K562 (cell line): ENCODE measurements at regions not wholly inside any gene's neighbourhood (a gene's known extent, or its start where the extent isn't known, plus 50 kb on each side); places are given as distances from the start of the nearest gene placed in this dataset.

Source experiments
- CBFA2T2 ChIP-seq: fragments of 450-650 bp; conservative IDR thresholded peaks from 2 replicates; pipeline ENCODE4 v1.6.1; 2017; ENCODE audit warnings: mild to moderate bottlenecking
- CTBP1 ChIP-seq: fragments of 450-650 bp; IDR thresholded peaks from 2 replicates; pipeline ENCODE4 v1.6.1; 2016; ENCODE audit warnings: borderline replicate concordance
- EHMT2 ChIP-seq: fragments of 450-650 bp; IDR thresholded peaks from 2 replicates; pipeline ENCODE4 v1.6.1; 2018; ENCODE audit warnings: antibody characterized with exemption
- GABPA ChIP-seq: fragments of 200-800 bp; sonication (Bioruptor generic); conservative IDR thresholded peaks from 2 replicates; pipeline ENCODE4 v1.6.1; 2016; ENCODE audit warnings: low read depth, missing genetic modification characterization, missing compliant biosample characterization
- HMGN3 ChIP-seq: IDR thresholded peaks from 2 replicates; pipeline ENCODE4 v1.6.1; 2011; ENCODE audit warnings: borderline replicate concordance, low read depth, mild to moderate bottlenecking, mixed read lengths, low read length; ENCODE audit not compliant: insufficient read length; ENCODE audit errors: extremely low read depth
- IRF2 ChIP-seq: sonication (generic); formaldehyde crosslinking; IDR thresholded peaks from 2 replicates; pipeline ENCODE4 v1.8.1; 2022; ENCODE audit warnings: mild to moderate bottlenecking, missing genetic modification reagents
- JUN ChIP-seq, 2 experiments: sonication (generic) in 1 of 2; formaldehyde crosslinking in 1 of 2; IDR thresholded peaks; 2 replicates each; pipeline versions ENCODE4 v1.6.1 to v1.8.0; 2012 to 2022; ENCODE audit warnings: borderline replicate concordance in 2 of 2, mild to moderate bottlenecking in 2 of 2, improper control_type of control experiment in 1 of 2, low read depth in 1 of 2, low read length in 1 of 2, missing genetic modification reagents in 1 of 2
- KDM5B ChIP-seq: fragments of 200-600 bp; sonication (generic); IDR thresholded peaks from 2 replicates; pipeline ENCODE4 v1.6.1; 2012; ENCODE audit warnings: low read depth, mild to moderate bottlenecking, moderate library complexity, low read length, control low read depth, inconsistent platforms; ENCODE audit not compliant: insufficient replicate concordance
- MCM5 ChIP-seq: fragments of 450-650 bp; IDR thresholded peaks from 2 replicates; pipeline ENCODE4 v1.6.1; 2016; ENCODE audit warnings: low read depth
- MTA2 ChIP-seq: fragments of 450-650 bp; IDR thresholded peaks from 2 replicates; pipeline ENCODE4 v1.6.1; 2016; ENCODE audit warnings: low read depth
- RCOR1 ChIP-seq, 2 experiments: IDR thresholded peaks; 2 replicates each; pipeline ENCODE4 v1.6.1; 2012; ENCODE audit warnings: low read depth in 2 of 2, low read length in 2 of 2, borderline replicate concordance in 1 of 2, improper control_type of control experiment in 1 of 2
- SMAD3 ChIP-seq: fragments of 450-650 bp; formaldehyde crosslinking; conservative IDR thresholded peaks from 2 replicates; pipeline ENCODE4 v1.4.0; 2020; ENCODE audit warnings: mild to moderate bottlenecking
- SMARCA4 ChIP-seq: fragments of 450-650 bp; IDR thresholded peaks from 2 replicates; pipeline ENCODE4 v1.6.1; 2016
- SRSF1 ChIP-seq: fragments of 200-400 bp; formaldehyde crosslinking; IDR thresholded peaks from 2 replicates; pipeline ENCODE4 v1.6.1; 2017; ENCODE audit warnings: mild to moderate bottlenecking, low read depth, low read length, moderate library complexity
- STAG1 ChIP-seq: sonication (generic); formaldehyde crosslinking; IDR thresholded peaks from 2 replicates; pipeline ENCODE4 v1.5.0; 2020; ENCODE audit warnings: missing genetic modification reagents, borderline replicate concordance
- TAL1 ChIP-seq: fragments of 450-650 bp; IDR thresholded peaks from 2 replicates; pipeline ENCODE4 v1.6.1; 2016; ENCODE audit warnings: mild to moderate bottlenecking
- TCF3 ChIP-seq: sonication (generic); formaldehyde crosslinking; IDR thresholded peaks from 2 replicates; pipeline ENCODE4 v1.4.0; 2020; ENCODE audit warnings: mild to moderate bottlenecking, missing genetic modification reagents
- ZBTB17 ChIP-seq: fragments of 450-650 bp; formaldehyde crosslinking; IDR thresholded peaks from 2 replicates; pipeline ENCODE4 v1.4.0; 2020; ENCODE audit warnings: mild to moderate bottlenecking
- ZNF282 ChIP-seq: sonication (generic); formaldehyde crosslinking; IDR thresholded peaks from 2 replicates; pipeline ENCODE4 v1.8.1; 2023; ENCODE audit warnings: missing genetic modification reagents
- ZNF57 ChIP-seq: fragments of 450-650 bp; formaldehyde crosslinking; IDR thresholded peaks from 2 replicates; pipeline ENCODE4 v1.4.0; 2020; ENCODE audit warnings: mild to moderate bottlenecking, moderate library complexity
- TF ChIP-seq, protein P1 (sequence below): fragments of 450-650 bp; formaldehyde crosslinking; IDR thresholded peaks from 2 replicates; pipeline ENCODE4 v1.4.0; 2020; ENCODE audit warnings: mild to moderate bottlenecking, moderate library complexity
- TF ChIP-seq, protein P2 (sequence below): fragments of 250-450 bp; sonication (Bioruptor Pico); IDR thresholded peaks from 2 replicates; pipeline ENCODE4 v1.4.0; 2020
- TF ChIP-seq, protein P3 (sequence below): fragments of 250-450 bp; sonication (Bioruptor Pico); IDR thresholded peaks from 2 replicates; pipeline ENCODE4 v1.5.0; 2020; ENCODE audit warnings: mild to moderate bottlenecking
- TF ChIP-seq, protein P4 (sequence below): fragments of 450-650 bp; IDR thresholded peaks from one replicate; pipeline ENCODE4 v1.6.1; 2018; ENCODE audit warnings: mild to moderate bottlenecking, moderate library complexity; ENCODE audit not compliant: partially characterized antibody
- TF ChIP-seq, protein P5 (sequence below): sonication (generic); formaldehyde crosslinking; IDR thresholded peaks from 2 replicates; pipeline ENCODE4 v1.8.0; 2022; ENCODE audit warnings: mild to moderate bottlenecking, missing genetic modification reagents

DNA sequence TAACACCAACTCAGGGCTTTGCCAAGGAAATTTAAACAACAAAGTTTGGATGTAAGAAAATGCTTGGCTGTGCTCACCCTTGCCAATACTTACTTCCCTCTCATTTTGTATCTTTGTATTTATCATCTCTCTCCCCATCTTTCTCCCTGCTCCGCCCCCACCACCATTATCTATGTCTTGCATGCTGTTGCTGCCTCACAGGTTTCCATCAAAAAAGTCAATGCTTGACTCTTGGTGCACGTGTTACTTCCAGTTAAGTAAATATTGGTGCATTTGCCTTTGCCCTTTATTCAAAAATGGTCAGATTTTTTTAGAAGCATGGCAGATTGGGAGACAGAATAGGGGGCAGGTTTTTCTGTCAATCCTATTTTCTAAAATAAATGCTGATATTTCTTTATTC, 626.0 kb downstream of the ACTR3B start (continued):
- TF ChIP-seq ZBTB17 (CRISPR knock-in tag) (no peak), MTA2 (peak; percentile 77), ZNF57 (CRISPR knock-in tag) (no peak), TCF3 (peak; percentile 86), HMGN3 (no peak), CBFA2T2 (peak; percentile 73), SMARCA4 (peak; percentile 64), CTBP1 (peak; percentile 92), MCM5 (no peak), JUN (IDR thresholded peaks at IDR 0.05; ENCODE audit: borderline replicate concordance, low read depth, low read length) (no peak), JUN (CRISPR knock-in tag; IDR thresholded peaks at IDR 0.05; ENCODE audit: borderline replicate concordance) (no peak), RCOR1 (IDR thresholded peaks at IDR 0.05; ENCODE audit: borderline replicate concordance in 1 of 2, low read depth in 2 of 2, low read length in 2 of 2) (peak in 1 of 2 experiments; percentile 95; a peak in 2 of 4 replicates), IRF2 (CRISPR knock-in tag) (no peak), STAG1 (no peak), SRSF1 (no peak), TAL1 (peak; percentile 87), SMAD3 (CRISPR knock-in tag) (no peak), ZNF282 (no peak), GABPA (tag) (no peak), EHMT2 (0 out of 2 replicates have a peak, but pooled peaks have one; percentile 19), KDM5B (no peak)
- TF ChIP-seq, protein P1, sequence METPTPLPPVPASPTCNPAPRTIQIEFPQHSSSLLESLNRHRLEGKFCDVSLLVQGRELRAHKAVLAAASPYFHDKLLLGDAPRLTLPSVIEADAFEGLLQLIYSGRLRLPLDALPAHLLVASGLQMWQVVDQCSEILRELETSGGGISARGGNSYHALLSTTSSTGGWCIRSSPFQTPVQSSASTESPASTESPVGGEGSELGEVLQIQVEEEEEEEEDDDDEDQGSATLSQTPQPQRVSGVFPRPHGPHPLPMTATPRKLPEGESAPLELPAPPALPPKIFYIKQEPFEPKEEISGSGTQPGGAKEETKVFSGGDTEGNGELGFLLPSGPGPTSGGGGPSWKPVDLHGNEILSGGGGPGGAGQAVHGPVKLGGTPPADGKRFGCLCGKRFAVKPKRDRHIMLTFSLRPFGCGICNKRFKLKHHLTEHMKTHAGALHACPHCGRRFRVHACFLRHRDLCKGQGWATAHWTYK (CRISPR knock-in tag), result no peak
- TF ChIP-seq, protein P2, sequence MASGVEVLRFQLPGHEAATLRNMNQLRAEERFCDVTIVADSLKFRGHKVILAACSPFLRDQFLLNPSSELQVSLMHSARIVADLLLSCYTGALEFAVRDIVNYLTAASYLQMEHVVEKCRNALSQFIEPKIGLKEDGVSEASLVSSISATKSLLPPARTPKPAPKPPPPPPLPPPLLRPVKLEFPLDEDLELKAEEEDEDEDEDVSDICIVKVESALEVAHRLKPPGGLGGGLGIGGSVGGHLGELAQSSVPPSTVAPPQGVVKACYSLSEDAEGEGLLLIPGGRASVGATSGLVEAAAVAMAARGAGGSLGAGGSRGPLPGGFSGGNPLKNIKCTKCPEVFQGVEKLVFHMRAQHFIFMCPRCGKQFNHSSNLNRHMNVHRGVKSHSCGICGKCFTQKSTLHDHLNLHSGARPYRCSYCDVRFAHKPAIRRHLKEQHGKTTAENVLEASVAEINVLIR, result no peak
- TF ChIP-seq, protein P3, sequence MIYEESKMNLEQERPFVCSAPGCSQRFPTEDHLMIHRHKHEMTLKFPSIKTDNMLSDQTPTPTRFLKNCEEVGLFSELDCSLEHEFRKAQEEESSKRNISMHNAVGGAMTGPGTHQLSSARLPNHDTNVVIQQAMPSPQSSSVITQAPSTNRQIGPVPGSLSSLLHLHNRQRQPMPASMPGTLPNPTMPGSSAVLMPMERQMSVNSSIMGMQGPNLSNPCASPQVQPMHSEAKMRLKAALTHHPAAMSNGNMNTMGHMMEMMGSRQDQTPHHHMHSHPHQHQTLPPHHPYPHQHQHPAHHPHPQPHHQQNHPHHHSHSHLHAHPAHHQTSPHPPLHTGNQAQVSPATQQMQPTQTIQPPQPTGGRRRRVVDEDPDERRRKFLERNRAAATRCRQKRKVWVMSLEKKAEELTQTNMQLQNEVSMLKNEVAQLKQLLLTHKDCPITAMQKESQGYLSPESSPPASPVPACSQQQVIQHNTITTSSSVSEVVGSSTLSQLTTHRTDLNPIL (CRISPR knock-in tag), result no peak
- TF ChIP-seq, protein P4, sequence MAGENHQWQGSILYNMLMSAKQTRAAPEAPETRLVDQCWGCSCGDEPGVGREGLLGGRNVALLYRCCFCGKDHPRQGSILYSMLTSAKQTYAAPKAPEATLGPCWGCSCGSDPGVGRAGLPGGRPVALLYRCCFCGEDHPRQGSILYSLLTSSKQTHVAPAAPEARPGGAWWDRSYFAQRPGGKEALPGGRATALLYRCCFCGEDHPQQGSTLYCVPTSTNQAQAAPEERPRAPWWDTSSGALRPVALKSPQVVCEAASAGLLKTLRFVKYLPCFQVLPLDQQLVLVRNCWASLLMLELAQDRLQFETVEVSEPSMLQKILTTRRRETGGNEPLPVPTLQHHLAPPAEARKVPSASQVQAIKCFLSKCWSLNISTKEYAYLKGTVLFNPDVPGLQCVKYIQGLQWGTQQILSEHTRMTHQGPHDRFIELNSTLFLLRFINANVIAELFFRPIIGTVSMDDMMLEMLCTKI, result no peak
- TF ChIP-seq, protein P5, sequence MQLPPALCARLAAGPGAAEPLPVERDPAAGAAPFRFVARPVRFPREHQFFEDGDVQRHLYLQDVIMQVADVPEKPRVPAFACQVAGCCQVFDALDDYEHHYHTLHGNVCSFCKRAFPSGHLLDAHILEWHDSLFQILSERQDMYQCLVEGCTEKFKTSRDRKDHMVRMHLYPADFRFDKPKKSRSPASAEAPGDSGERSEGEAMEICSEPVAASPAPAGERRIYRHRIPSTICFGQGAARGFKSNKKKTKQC (CRISPR knock-in tag), result no peak
